ENCODE measurements at regions not wholly inside any gene's neighbourhood (a gene's known extent, or its start where the extent isn't known, plus 50 kb on each side); places are given as distances from the start of the nearest gene placed in this dataset.

- Histone ChIP-seq H3K4me1 (ENCODE audit: control insufficient read depth, insufficient read depth, low read length, poor library complexity, severe bottlenecking) (no peaks in the 10 kb centered on the region), H3K36me3 (ENCODE audit: control insufficient read depth, insufficient read depth, low read length) (no peaks in the 10 kb centered on the region), H3K4me3 (ENCODE audit: low read depth, low read length) (no peak overlapping the region), H3K27me3 (ENCODE audit: control insufficient read depth, insufficient read depth, low read length) (no peaks in the 10 kb centered on the region), H3K27ac (ENCODE audit: insufficient read depth, low read length, poor library complexity, severe bottlenecking) (no peak overlapping the region), H3K9me3 (ENCODE audit: control insufficient read depth in 2 of 2, low read length in 2 of 2) (no peaks in the 10 kb centered on the region)
- ATAC-seq (ENCODE audit: low read depth in 2 of 2): no peak
- DNase-seq: no peak
- no peak overlapping the region for H3K27ac Mint-ChIP-seq
- no peaks in the 10 kb centered on the region for H3K36me3 Mint-ChIP-seq
- H3K27me3 Mint-ChIP-seq: no peaks in the 10 kb centered on the region
- H3K4me1 Mint-ChIP-seq: peaks cover 0 to 4% (median 0%) of the 10 kb centered on the region in 4 donors
- no peak overlapping the region for H3K4me3 Mint-ChIP-seq
- H3K9me3 Mint-ChIP-seq: peaks cover 0 to 1% (median 0%) of the 10 kb centered on the region in 7 donors
These were observed 342.1 kb downstream of the TLE4 start for GRCh38 chr9:79913867-79914266.

GRCh38 chr9:79912318-79913070 is 340.7 kb downstream of the TLE4 start:
- Mint-ChIP-seq H3K4me3 (no peak overlapping the region), H3K9me3 (peaks cover 0 to 2% (median 0%) of the 10 kb centered on the region in 7 donors), H3K27ac (no peak overlapping the region), H3K4me1 (peaks cover 0 to 4% (median 0%) of the 10 kb centered on the region in 4 donors), H3K36me3 (no peaks in the 10 kb centered on the region), H3K27me3 (no peaks in the 10 kb centered on the region)
- Histone ChIP-seq H3K27me3 (ENCODE audit: control insufficient read depth, insufficient read depth, low read length) (no peaks in the 10 kb centered on the region), H3K4me1 (ENCODE audit: control insufficient read depth, insufficient read depth, low read length, poor library complexity, severe bottlenecking) (no peaks in the 10 kb centered on the region), H3K4me3 (ENCODE audit: low read depth, low read length) (no peak overlapping the region), H3K9me3 (ENCODE audit: control insufficient read depth in 2 of 2, low read length in 2 of 2) (no peaks in the 10 kb centered on the region), H3K27ac (ENCODE audit: insufficient read depth, low read length, poor library complexity, severe bottlenecking) (no peak overlapping the region), H3K36me3 (ENCODE audit: control insufficient read depth, insufficient read depth, low read length) (no peaks in the 10 kb centered on the region)
- ATAC-seq (ENCODE audit: low read depth in 2 of 2) (no peak), DNase-seq (no peak)

GRCh38 chr9:79911724-79912123 is 340.0 kb downstream of the TLE4 start:
- no peak for ATAC-seq (ENCODE audit: low read depth in 2 of 2)
- no peak overlapping the region for H3K27ac ChIP-seq (ENCODE audit: insufficient read depth, low read length, poor library complexity, severe bottlenecking)
- H3K4me1 ChIP-seq (ENCODE audit: control insufficient read depth, insufficient read depth, low read length, poor library complexity, severe bottlenecking): no peaks in the 10 kb centered on the region
- DNase-seq: no peak
- H3K27ac Mint-ChIP-seq: no peak overlapping the region
- no peaks in the 10 kb centered on the region for H3K36me3 ChIP-seq (ENCODE audit: control insufficient read depth, insufficient read depth, low read length)
- no peak overlapping the region for H3K4me3 ChIP-seq (ENCODE audit: low read depth, low read length)
- H3K4me3 Mint-ChIP-seq: no peak overlapping the region
- peaks cover 0 to 4% (median 0%) of the 10 kb centered on the region in 4 donors for H3K4me1 Mint-ChIP-seq
- peaks cover 0 to 2% (median 0%) of the 10 kb centered on the region in 7 donors for H3K9me3 Mint-ChIP-seq
- H3K27me3 Mint-ChIP-seq: no peaks in the 10 kb centered on the region
- H3K9me3 ChIP-seq (ENCODE audit: control insufficient read depth in 2 of 2, low read length in 2 of 2): no peaks in the 10 kb centered on the region
- H3K36me3 Mint-ChIP-seq: no peaks in the 10 kb centered on the region
- H3K27me3 ChIP-seq (ENCODE audit: control insufficient read depth, insufficient read depth, low read length): no peaks in the 10 kb centered on the region

- ATAC-seq (ENCODE audit: low read depth in 2 of 2) (no peak), DNase-seq (no peak)
- H3K27me3 Mint-ChIP-seq: peaks cover 6% of the 10 kb centered on the region
- H3K36me3 Mint-ChIP-seq: no peaks in the 10 kb centered on the region
- peaks cover 0 to 3% (median 0%) of the 10 kb centered on the region in 7 donors for H3K9me3 Mint-ChIP-seq
- H3K4me1 Mint-ChIP-seq: peaks cover 0 to 4% (median 1%) of the 10 kb centered on the region in 4 donors
- no peaks in the 10 kb centered on the region for H3K9me3 ChIP-seq (ENCODE audit: control insufficient read depth in 2 of 2, low read length in 2 of 2)
- no peak overlapping the region for H3K4me3 ChIP-seq (ENCODE audit: low read depth, low read length)
- no peak overlapping the region for H3K4me3 Mint-ChIP-seq
- no peak overlapping the region for H3K27ac ChIP-seq (ENCODE audit: insufficient read depth, low read length, poor library complexity, severe bottlenecking)
- H3K4me1 ChIP-seq (ENCODE audit: control insufficient read depth, insufficient read depth, low read length, poor library complexity, severe bottlenecking): no peaks in the 10 kb centered on the region
- no peaks in the 10 kb centered on the region for H3K36me3 ChIP-seq (ENCODE audit: control insufficient read depth, insufficient read depth, low read length)
- no peak overlapping the region for H3K27ac Mint-ChIP-seq
- H3K27me3 ChIP-seq (ENCODE audit: control insufficient read depth, insufficient read depth, low read length): no peaks in the 10 kb centered on the region
These were observed 331.2 kb downstream of the TLE4 start for GRCh38 chr9:79902825-79903600.

GRCh38 chr9:79900754-79901153 is 329.0 kb downstream of the TLE4 start:
- no peaks in the 10 kb centered on the region for H3K9me3 ChIP-seq (ENCODE audit: control insufficient read depth in 2 of 2, low read length in 2 of 2)
- no peak for DNase-seq
- peaks cover 0 to 4% (median 1%) of the 10 kb centered on the region in 4 donors for H3K4me1 Mint-ChIP-seq
- H3K4me3 ChIP-seq (ENCODE audit: low read depth, low read length): no peak overlapping the region
- H3K27ac Mint-ChIP-seq: no peak overlapping the region
- no peak for ATAC-seq (ENCODE audit: low read depth in 2 of 2)
- H3K27me3 ChIP-seq (ENCODE audit: control insufficient read depth, insufficient read depth, low read length): no peaks in the 10 kb centered on the region
- H3K27me3 Mint-ChIP-seq: peaks cover 1% of the 10 kb centered on the region
- H3K4me3 Mint-ChIP-seq: no peak overlapping the region
- no peak overlapping the region for H3K27ac ChIP-seq (ENCODE audit: insufficient read depth, low read length, poor library complexity, severe bottlenecking)
- no peaks in the 10 kb centered on the region for H3K4me1 ChIP-seq (ENCODE audit: control insufficient read depth, insufficient read depth, low read length, poor library complexity, severe bottlenecking)
- H3K9me3 Mint-ChIP-seq: peaks cover 0 to 1% (median 0%) of the 10 kb centered on the region in 7 donors
- no peaks in the 10 kb centered on the region for H3K36me3 Mint-ChIP-seq
- H3K36me3 ChIP-seq (ENCODE audit: control insufficient read depth, insufficient read depth, low read length): no peaks in the 10 kb centered on the region

GRCh38 chr9:79896390-79896980 is 324.7 kb downstream of the TLE4 start:
- Histone ChIP-seq H3K4me1 (ENCODE audit: control insufficient read depth, insufficient read depth, low read length, poor library complexity, severe bottlenecking) (no peaks in the 10 kb centered on the region), H3K9me3 (ENCODE audit: control insufficient read depth in 2 of 2, low read length in 2 of 2) (no peaks in the 10 kb centered on the region), H3K4me3 (ENCODE audit: low read depth, low read length) (no peak overlapping the region), H3K27me3 (ENCODE audit: control insufficient read depth, insufficient read depth, low read length) (no peaks in the 10 kb centered on the region), H3K27ac (ENCODE audit: insufficient read depth, low read length, poor library complexity, severe bottlenecking) (no peak overlapping the region), H3K36me3 (ENCODE audit: control insufficient read depth, insufficient read depth, low read length) (no peaks in the 10 kb centered on the region)
- Mint-ChIP-seq H3K9me3 (peaks cover 0 to 1% (median 0%) of the 10 kb centered on the region in 7 donors), H3K4me1 (peaks cover 0 to 4% (median 1%) of the 10 kb centered on the region in 4 donors), H3K36me3 (no peaks in the 10 kb centered on the region), H3K4me3 (no peak overlapping the region), H3K27ac (peak overlapping the region in 1 of 3 donors; percentile 3), H3K27me3 (peaks cover 5% of the 10 kb centered on the region)
- DNase-seq (no peak), ATAC-seq (ENCODE audit: low read depth in 2 of 2) (no peak)

- Histone ChIP-seq H3K4me3 (ENCODE audit: low read depth, low read length) (no peak overlapping the region), H3K27me3 (ENCODE audit: control insufficient read depth, insufficient read depth, low read length) (no peaks in the 10 kb centered on the region), H3K27ac (ENCODE audit: insufficient read depth, low read length, poor library complexity, severe bottlenecking) (no peak overlapping the region), H3K36me3 (ENCODE audit: control insufficient read depth, insufficient read depth, low read length) (no peaks in the 10 kb centered on the region), H3K4me1 (ENCODE audit: control insufficient read depth, insufficient read depth, low read length, poor library complexity, severe bottlenecking) (no peaks in the 10 kb centered on the region), H3K9me3 (ENCODE audit: control insufficient read depth in 2 of 2, low read length in 2 of 2) (no peaks in the 10 kb centered on the region)
- DNase-seq (no peak), ATAC-seq (ENCODE audit: low read depth in 2 of 2) (no peak)
- no peak overlapping the region for H3K4me3 Mint-ChIP-seq
- H3K27me3 Mint-ChIP-seq: peaks cover 5% of the 10 kb centered on the region
- H3K9me3 Mint-ChIP-seq: peaks cover 0 to 1% (median 0%) of the 10 kb centered on the region in 7 donors
- no peak overlapping the region for H3K27ac Mint-ChIP-seq
- no peaks in the 10 kb centered on the region for H3K36me3 Mint-ChIP-seq
- peaks cover 0 to 4% (median 1%) of the 10 kb centered on the region in 4 donors for H3K4me1 Mint-ChIP-seq
These were observed 323.5 kb downstream of the TLE4 start for GRCh38 chr9:79895232-79895631.

All from CD4-positive, CD25-positive, alpha-beta regulatory T cell (primary cell).